ENCODE measurements at regions not wholly inside any gene's neighbourhood (a gene's known extent, or its start where the extent isn't known, plus 50 kb on each side); places are given as distances from the start of the nearest gene placed in this dataset.

- TF ChIP-seq EZH2 (IDR thresholded peaks at IDR 0.05; ENCODE audit: borderline replicate concordance, low read length) (no peak), CTCF (IDR thresholded peaks at IDR 0.05; ENCODE audit: low read length) (no peak)
- no peaks in the 10 kb centered on the region for H3F3A ChIP-seq (ENCODE audit: insufficient read depth, low read length)
- H3K9ac ChIP-seq (ENCODE audit: low read length), result no peak overlapping the region
- no peaks in the 10 kb centered on the region for H3K27me3 ChIP-seq (ENCODE audit: insufficient read depth, low read length)
- no peaks in the 10 kb centered on the region for H3K79me2 ChIP-seq (ENCODE audit: insufficient read depth, low read length)
- no peaks in the 10 kb centered on the region for H3K9me3 ChIP-seq (ENCODE audit: low read length)
- H3K36me3 ChIP-seq (ENCODE audit: insufficient read depth, low read length), result no peaks in the 10 kb centered on the region
- H3K27ac ChIP-seq (ENCODE audit: low read depth, low read length, poor library complexity, severe bottlenecking), result no peak overlapping the region
- no peaks in the 10 kb centered on the region for H4K20me1 ChIP-seq (ENCODE audit: insufficient read depth, low read length)
- no peaks in the 10 kb centered on the region for H3K9me2 ChIP-seq (ENCODE audit: low read depth, low read length)
- no peak overlapping the region for H3K4me2 ChIP-seq (ENCODE audit: low read length)
- H3K4me1 ChIP-seq (ENCODE audit: insufficient read depth, low read length, severe bottlenecking), result no peaks in the 10 kb centered on the region
- no peak overlapping the region for H2AFZ ChIP-seq (ENCODE audit: low read length)
- no peak overlapping the region for H3K4me3 ChIP-seq (ENCODE audit: low read depth, low read length, poor library complexity, severe bottlenecking)
These were observed 161.1 kb downstream of the BTG1 start for GRCh38 chr12:91984556-91984955.

GRCh38 chr12:91983935-91984334 lies 161.7 kb downstream of the BTG1 start:
- no peak overlapping the region for H3K4me3 ChIP-seq (ENCODE audit: low read depth, low read length, poor library complexity, severe bottlenecking)
- H3K36me3 ChIP-seq (ENCODE audit: insufficient read depth, low read length), result no peaks in the 10 kb centered on the region
- no peak overlapping the region for H2AFZ ChIP-seq (ENCODE audit: low read length)
- H3K27me3 ChIP-seq (ENCODE audit: insufficient read depth, low read length), result no peaks in the 10 kb centered on the region
- no peak overlapping the region for H3K27ac ChIP-seq (ENCODE audit: low read depth, low read length, poor library complexity, severe bottlenecking)
- H3K79me2 ChIP-seq (ENCODE audit: insufficient read depth, low read length), result no peaks in the 10 kb centered on the region
- H3K9me3 ChIP-seq (ENCODE audit: low read length), result no peaks in the 10 kb centered on the region
- H3K4me1 ChIP-seq (ENCODE audit: insufficient read depth, low read length, severe bottlenecking), result no peaks in the 10 kb centered on the region
- H3K9me2 ChIP-seq (ENCODE audit: low read depth, low read length), result no peaks in the 10 kb centered on the region
- H4K20me1 ChIP-seq (ENCODE audit: insufficient read depth, low read length), result no peaks in the 10 kb centered on the region
- no peak overlapping the region for H3K4me2 ChIP-seq (ENCODE audit: low read length)
- TF ChIP-seq CTCF (IDR thresholded peaks at IDR 0.05; ENCODE audit: low read length) (no peak), EZH2 (IDR thresholded peaks at IDR 0.05; ENCODE audit: borderline replicate concordance, low read length) (no peak)
- no peak overlapping the region for H3K9ac ChIP-seq (ENCODE audit: low read length)
- no peaks in the 10 kb centered on the region for H3F3A ChIP-seq (ENCODE audit: insufficient read depth, low read length)

- H3K27me3 ChIP-seq (ENCODE audit: insufficient read depth, low read length), result no peaks in the 10 kb centered on the region
- H3F3A ChIP-seq (ENCODE audit: insufficient read depth, low read length), result no peaks in the 10 kb centered on the region
- no peak overlapping the region for H3K4me3 ChIP-seq (ENCODE audit: low read depth, low read length, poor library complexity, severe bottlenecking)
- no peaks in the 10 kb centered on the region for H3K9me2 ChIP-seq (ENCODE audit: low read depth, low read length)
- H3K4me2 ChIP-seq (ENCODE audit: low read length), result no peak overlapping the region
- no peaks in the 10 kb centered on the region for H3K9me3 ChIP-seq (ENCODE audit: low read length)
- TF ChIP-seq EZH2 (IDR thresholded peaks at IDR 0.05; ENCODE audit: borderline replicate concordance, low read length) (no peak), CTCF (IDR thresholded peaks at IDR 0.05; ENCODE audit: low read length) (no peak)
- H3K79me2 ChIP-seq (ENCODE audit: insufficient read depth, low read length), result no peaks in the 10 kb centered on the region
- no peaks in the 10 kb centered on the region for H4K20me1 ChIP-seq (ENCODE audit: insufficient read depth, low read length)
- H3K36me3 ChIP-seq (ENCODE audit: insufficient read depth, low read length), result no peaks in the 10 kb centered on the region
- no peaks in the 10 kb centered on the region for H3K4me1 ChIP-seq (ENCODE audit: insufficient read depth, low read length, severe bottlenecking)
- no peak overlapping the region for H3K27ac ChIP-seq (ENCODE audit: low read depth, low read length, poor library complexity, severe bottlenecking)
- no peak overlapping the region for H2AFZ ChIP-seq (ENCODE audit: low read length)
- H3K9ac ChIP-seq (ENCODE audit: low read length), result no peak overlapping the region
These were observed 162.7 kb downstream of the BTG1 start for GRCh38 chr12:91982946-91983345.
